RPMI7951 (cell line): ENCODE measurements at regions not wholly inside any gene's neighbourhood (a gene's known extent, or its start where the extent isn't known, plus 50 kb on each side); places are given as distances from the start of the nearest gene placed in this dataset.
A peak's percentile ranks its signal among the peaks of the same experiment; 100 is the strongest.
"Not testable (repeated sequence)": the region's sequence is repeated elsewhere in the genome, so short reads cannot be mapped to it uniquely, and the experiment has no call there.

Source experiments
- DNase-seq: peaks from one replicate; pipeline ENCODE4 v3.0.0-alpha.2; 2012; ENCODE audit warnings: low read depth

- DNase-seq, result no peak
These were observed 86.4 kb upstream of the PRSS16 start for GRCh38 chr6:27161115-27161514.

GRCh38 chr6:27161603-27161945, 85.9 kb upstream of the PRSS16 start:
- DNase-seq, result no peak

DNA sequence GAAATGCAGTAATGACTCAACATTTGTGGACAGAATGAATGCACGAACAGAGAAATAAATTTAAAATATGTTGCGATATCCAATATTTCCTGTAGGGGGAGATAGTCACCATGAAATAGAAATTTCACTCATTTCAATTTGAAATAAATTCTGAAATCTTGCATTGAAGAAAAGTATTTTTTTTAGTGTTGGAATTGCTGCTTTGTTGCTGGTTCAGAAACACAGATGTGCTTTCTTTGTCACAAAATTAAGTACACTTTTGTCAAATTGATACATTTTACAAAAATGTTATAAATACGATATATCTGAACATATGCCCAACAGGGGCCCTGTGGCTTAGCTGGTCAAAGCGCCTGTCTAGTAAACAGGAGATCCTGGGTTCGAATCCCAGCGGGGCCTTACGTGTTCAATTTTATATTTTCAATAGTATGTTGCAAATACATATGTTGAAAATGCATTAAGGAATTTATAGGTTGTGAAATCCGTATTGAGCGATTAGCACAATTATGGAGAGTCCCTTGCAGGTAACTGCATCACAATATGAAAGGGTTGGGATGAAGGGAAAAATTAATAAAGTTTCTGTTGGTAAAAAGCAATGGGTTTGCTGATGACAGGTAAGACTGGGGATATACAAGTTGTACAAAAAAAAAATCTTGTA, 85.4 kb upstream of the PRSS16 start:
- peak; percentile 39 for DNase-seq

GRCh38 chr6:27163834-27164233, 83.7 kb upstream of the PRSS16 start:
- no peak for DNase-seq

DNA sequence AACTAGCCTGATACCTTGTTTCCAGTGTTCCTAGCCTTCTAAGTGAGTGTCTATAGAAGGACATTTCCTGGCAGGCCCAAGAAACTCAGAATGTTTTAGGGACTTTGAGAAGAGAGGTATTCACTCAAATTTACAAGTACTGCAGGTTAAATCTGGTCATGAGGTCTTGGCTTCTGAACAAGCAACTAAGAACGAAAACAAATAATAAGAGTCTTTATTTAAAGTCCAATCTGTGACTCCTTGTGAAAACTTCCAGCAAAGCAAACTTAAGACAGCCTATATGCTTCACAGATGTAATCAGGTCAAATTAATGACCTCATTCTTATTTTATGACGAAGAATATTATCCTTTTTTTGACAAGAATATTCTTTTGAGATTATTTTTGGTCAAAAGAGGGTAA, 79.4 kb upstream of the PRSS16 start:
- no peak for DNase-seq

DNA sequence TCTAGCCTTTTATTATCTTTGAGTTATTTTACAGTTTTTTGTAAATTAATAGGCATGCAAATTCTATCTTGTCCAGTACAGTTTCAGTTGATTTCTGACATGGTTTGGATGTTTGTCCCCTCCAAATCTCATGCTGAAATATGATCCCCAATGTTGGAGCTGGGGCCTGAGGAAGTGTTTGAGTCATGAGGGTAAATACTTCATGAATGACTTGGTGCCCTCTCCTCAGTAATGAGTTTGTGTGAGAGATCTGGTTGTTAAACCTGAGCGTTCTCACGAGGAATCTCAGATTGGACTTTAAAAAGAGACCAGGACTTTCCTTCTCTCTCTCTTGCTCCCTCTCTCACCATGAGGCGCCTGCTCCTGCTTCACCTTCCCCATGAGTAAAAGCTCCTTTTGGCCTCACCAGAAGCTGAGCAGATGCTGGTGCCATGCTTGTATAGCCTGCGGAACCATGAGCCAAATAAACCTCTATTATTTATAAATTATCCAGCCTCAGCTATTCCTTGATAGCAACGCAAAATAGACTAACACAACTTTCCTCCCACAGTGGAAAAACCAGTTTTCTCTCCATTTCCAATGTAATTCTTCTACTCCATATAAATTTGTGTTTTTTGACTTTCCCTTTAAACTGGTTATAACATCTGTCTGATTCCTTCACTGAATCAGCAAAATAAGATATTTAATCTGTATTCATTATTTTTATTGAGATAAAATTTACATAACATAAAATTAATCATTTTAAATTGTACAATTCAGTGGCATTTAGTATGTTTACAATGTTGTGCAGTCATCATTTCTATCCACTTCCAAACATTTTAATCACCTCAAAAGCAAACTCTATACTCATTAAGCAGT, 78.7 kb upstream of the PRSS16 start:
- DNase-seq, result peak; percentile 84

GRCh38 chr6:27172524-27173231, 74.8 kb upstream of the PRSS16 start:
- not testable (repeated sequence) for DNase-seq

DNA sequence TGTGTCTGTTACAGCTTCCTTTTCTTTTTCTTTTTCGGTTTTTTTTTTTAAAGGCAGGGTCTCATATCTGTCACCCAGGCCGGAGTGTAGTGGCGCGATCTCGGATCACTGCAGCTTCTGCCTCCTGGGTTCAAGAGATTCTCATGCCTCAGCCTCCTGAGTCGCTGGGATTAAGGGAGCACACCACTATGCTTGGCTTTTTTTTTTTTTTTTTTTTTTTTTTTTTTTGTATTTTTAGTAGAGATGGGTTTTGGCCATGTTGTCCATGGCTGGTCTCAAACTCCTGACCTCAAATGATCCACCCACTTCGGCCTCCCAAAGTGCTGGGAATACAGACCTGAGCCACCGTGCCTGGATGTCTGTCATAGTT, 74.3 kb upstream of the PRSS16 start:
- not testable (repeated sequence) for DNase-seq

GRCh38 chr6:27174958-27175357, 72.5 kb upstream of the PRSS16 start:
- no peak for DNase-seq

DNA sequence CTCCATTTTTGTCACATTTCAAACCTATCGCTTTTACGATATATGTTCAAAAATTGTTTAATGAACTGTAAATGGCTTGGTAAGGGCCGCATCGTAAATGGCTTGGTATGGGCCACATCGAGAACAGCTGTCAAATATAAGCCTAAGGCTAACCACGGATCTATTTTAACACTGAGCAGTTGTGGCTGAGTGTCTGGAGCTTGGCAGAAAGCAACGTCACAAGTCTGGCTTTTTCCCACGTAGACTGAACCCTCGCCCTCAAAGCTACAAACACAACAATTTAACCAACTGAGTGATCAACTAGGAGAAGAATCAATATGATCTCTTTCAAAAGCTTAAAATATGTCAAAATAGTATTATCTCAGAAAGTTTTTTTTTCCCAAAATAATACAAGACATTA, 71.4 kb upstream of the PRSS16 start:
- peak; percentile 86 for DNase-seq

DNA sequence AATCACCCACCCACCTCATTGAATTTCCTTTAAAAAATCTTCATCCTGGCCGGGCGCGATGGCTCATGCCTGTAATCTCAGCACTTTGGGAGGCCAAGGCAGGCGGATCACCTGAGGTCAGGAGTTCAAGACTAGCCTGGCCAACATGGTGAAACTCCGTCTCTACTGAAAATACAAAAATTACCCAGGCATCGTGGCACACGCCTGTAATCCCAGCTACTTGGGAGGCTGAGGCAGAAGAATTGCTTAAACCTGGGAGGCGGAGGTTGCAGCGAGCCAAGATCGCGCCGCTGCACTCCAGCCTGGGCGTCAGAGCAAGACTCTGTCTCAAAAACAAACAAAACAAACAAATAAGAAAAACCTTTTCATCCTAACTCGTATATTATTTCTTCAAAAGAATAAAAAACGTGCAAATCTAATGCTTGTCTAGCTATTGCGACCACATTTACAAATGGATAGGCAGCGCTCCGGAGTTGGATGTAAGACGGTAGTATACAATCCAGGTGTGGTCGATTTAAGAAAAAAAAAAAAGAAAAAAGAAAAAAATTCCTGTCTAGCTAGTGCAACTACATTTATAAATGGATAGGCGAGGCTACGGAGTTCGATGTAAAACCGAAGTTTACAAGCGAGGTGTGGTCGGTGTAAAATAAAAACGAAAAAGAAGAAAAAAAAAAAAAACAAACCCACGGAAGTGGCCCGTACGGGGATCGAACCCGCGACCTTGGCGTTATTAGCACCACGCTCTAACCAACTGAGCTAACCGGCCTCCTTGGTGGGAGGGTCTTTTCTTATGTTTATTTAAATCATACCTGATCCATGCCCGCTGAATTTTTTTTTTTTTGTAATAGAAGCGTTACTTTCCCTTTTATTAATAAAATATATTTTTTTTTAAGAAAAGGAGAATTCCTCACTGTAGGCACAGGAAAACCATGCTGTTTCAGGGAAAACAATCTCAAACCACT, 70.7 kb upstream of the PRSS16 start:
- peak; percentile 46 for DNase-seq

- peak; percentile 95 for DNase-seq
These were observed 69.8 kb upstream of the PRSS16 start for GRCh38 chr6:27177485-27178406.

DNA sequence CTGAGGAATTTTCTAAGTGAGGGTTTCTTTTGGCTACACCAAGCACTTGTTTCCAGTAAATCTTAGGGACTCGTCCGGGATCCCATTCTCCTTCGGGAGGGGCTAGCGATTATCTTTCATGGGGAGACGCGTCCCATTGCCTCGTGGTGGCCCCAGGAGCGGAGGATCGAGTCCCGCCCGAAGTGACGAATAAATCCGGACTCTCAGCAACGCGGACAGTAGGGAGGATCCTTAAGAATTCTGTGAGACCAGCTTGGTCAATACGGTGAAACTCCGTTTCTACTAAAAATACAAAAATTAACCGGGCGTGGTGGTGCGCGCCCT, 69.1 kb upstream of the PRSS16 start:
- no peak for DNase-seq

DNA sequence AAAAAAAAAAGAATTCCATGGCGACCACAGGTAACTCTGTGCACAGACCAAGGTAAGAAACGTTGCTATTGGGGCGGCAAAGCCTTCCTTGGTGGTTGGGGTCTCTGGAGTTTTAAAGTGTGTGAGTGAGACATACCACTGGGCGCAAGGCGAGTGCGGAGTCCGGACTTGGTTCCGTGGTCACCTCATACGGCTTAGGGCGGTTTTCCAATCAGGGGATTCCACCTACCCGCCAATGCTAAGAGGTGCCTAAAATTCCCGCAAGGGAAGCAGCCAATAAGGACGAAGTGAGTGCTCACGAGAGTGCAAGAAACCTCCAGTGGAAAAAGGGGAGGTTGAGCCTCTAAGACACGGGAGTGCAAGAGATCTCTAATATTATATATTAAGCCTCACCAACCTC, 68.6 kb upstream of the PRSS16 start:
- DNase-seq, result peak; percentile 35

DNA sequence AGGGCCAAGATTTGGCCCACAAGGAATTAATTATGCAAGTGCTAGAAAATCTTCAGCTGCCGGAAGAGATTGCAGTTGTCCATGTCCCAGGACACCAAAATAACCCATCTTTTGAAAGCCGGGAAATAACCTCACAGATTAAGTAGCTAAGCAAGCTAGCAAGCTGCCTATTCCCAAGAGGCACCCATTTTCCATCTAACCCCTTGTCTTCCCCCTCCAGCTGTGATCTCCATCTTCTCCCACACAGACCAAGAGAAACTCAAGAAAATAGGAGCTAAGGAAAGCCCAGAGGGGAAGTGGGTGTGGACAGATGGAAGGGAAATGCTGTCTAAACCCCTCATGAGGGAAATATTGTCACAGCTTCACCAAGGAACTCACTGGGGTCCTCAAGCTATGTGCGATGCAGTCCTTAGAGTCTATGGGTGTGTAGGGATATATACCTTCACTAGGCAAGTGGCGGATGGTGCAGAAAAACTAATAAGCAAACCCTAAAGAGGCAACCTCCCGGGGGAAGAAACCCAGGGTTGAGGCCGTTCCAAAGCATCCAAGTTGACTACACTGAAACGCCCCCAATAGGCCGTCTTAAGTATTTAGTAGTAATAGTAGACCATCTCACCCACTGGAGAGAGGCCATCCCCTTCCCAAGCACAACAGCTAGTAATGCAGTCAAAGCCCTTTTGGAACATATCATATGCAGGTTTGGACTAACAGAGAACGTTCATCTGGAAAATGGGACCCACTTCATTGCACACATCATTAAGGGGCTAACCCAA, 64.3 kb upstream of the PRSS16 start:
- no peak for DNase-seq

DNA sequence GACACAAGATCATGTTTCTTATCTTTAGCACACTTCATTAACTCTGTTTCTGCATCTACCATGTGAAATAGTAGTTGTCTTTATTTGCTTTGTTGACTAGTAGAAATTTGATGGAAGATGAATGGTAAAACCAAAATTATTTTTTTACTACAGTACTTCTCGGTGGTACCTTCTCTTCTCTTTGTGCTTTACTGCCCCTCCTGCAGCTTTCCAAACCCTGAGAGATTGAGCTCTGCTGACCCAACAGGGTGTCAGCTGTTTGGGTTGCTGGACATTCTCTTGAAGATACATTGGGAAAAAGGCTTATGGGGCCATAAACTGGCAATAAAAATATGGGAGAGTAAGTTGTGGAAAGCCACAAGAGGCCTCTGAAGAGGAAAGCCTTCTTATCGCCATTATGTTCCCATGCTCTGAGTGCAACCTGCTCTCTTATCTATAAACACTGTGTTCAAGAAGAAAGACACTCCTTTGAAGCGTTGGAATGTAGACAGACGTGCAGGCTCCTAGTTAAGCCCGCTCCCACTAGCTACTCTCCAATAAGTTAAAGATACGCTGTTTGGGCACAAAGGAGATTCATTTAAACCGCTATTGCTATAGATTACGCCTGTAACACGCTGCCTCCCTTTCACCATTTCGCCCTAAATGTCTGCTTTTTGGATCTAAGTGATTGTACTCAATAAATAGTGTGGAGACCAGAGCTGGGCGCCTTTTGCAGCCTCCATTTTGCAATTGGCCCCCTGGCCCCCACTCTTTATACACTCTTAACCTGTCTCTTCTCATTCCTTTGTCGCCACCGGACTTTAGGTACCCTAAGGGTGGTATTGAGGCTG, 60.1 kb upstream of the PRSS16 start:
- DNase-seq, result peak; percentile 10

GRCh38 chr6:27188061-27188884, 59.2 kb upstream of the PRSS16 start:
- peak; percentile 83 for DNase-seq

- peak; percentile 78 for DNase-seq
These were observed 58.5 kb upstream of the PRSS16 start for GRCh38 chr6:27188885-27189418.
